GM12864 (cell line): ENCODE measurements at regions not wholly inside any gene's neighbourhood (a gene's known extent, or its start where the extent isn't known, plus 50 kb on each side); places are given as distances from the start of the nearest gene placed in this dataset.

ENCODE experiments used
- DNase-seq: peaks from one replicate; pipeline ENCODE4 v3.0.0-alpha.2; 2011; ENCODE audit warnings: low read depth
- H3K4me3 ChIP-seq: 2 replicates; pipeline ENCODE4 v1.5.1; 2011; ENCODE audit warnings: mild to moderate bottlenecking, low read depth, low read length, control low read depth
- CTCF ChIP-seq: IDR thresholded peaks from 2 replicates; pipeline ENCODE4 v1.5.1; 2011; ENCODE audit warnings: low read depth, mild to moderate bottlenecking, moderate library complexity, low read length, control low read depth, inconsistent platforms; ENCODE audit errors: missing control alignments

DNA sequence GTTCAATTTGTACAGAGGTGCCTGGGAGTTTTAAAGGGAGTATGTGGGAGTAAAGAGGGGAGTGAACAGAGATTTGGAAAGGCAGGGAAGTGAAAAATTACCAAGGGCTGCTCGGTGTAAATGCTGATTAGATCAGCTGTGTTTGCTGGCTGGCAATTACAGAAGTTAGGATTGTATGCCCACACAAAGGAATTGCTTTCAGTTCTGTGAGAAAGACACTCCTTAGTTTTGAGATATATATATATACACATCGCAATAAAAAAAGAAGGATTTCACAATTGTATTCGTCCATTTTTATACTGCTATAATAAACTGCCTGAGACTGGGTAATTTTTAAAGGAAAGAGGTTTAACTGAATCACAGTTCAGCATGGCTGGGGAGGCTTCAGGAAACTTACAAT is 196.3 kb downstream of the SLITRK5 start:
- no peak for TF ChIP-seq CTCF
- DNase-seq = no peak
- H3K4me3 ChIP-seq = no peak overlapping the region

GRCh38 chr13:87868731-87869130 is 197.6 kb downstream of the SLITRK5 start:
- no peak for DNase-seq
- TF ChIP-seq CTCF = no peak
- no peak overlapping the region for H3K4me3 ChIP-seq

- DNase-seq = no peak
- TF ChIP-seq CTCF = no peak
- H3K4me3 ChIP-seq = no peak overlapping the region
Measured at GRCh38 chr13:87872813-87873212, 201.6 kb downstream of the SLITRK5 start.

DNA sequence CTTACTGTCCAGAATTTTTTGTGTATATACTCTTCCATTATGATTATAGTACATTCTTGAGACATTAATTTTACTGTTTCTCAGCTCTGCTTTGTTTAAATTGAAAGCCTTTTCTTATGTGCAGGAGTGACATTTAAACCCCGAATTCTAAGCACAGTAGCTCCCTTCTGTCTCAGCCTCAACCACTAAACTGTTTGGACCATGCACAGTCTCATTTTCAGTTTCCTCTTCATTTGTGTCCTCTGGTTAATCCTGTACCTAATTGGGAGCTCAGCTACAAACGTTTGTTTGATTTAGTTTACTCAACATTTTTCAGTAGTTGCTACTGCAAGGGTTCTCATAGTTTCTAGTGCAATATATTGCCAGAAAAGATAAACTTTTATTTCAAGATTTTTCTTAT is 206.3 kb downstream of the SLITRK5 start:
- H3K4me3 ChIP-seq = no peak overlapping the region
- no peak for TF ChIP-seq CTCF
- no peak for DNase-seq

DNA sequence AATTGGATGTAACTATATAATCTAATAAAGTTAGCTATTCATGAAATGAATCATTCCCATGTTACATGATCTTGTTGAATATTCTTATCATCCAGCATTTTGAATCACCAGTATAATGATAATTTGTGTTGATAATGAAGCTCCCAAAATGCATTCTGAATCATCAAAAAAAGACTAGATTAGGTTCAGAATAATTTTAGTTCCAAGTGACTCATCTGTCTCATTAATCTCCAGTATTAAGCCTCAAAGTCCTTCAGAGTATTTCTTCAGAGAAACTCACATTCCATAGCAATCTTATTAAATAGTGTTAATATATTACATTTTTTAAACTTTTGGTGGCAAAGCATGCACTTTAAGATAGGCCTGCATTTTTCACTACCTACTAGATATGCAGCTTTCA is 207.5 kb downstream of the SLITRK5 start:
- no peak for TF ChIP-seq CTCF
- no peak overlapping the region for H3K4me3 ChIP-seq
- no peak for DNase-seq

- no peak for DNase-seq
- H3K4me3 ChIP-seq = no peak overlapping the region
- no peak for TF ChIP-seq CTCF
Measured at GRCh38 chr13:87884884-87885283, 213.7 kb downstream of the SLITRK5 start.

GRCh38 chr13:87887459-87888123 is 216.4 kb downstream of the SLITRK5 start:
- no peak overlapping the region for H3K4me3 ChIP-seq
- TF ChIP-seq CTCF = no peak
- DNase-seq = no peak
